ENCODE measurements at regions not wholly inside any gene's neighbourhood (a gene's known extent, or its start where the extent isn't known, plus 50 kb on each side); places are given as distances from the start of the nearest gene placed in this dataset.

DNA sequence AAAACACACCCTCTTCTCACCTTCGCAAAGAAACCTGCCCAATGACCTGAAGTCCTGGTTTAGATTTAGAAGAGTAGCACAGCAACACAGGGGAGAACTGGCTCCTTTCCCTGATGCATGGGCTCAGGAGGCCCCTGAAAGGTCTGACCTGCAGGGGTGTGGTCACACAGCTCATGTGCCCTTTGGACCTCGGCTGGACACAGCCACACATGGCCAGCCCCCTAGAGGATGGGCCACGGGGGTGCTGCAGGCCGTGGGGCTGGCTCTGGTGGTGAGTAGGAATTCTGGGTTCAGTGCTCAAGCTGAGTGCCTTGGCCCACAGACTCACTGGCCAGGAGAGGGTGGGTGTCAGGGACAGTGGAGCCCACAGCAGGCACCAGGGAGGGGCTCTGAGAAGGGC is 118.5 kb upstream of the ADCY1 start:
- no peak for DNase-seq (ENCODE audit: low read depth in 2 of 2)

DNA sequence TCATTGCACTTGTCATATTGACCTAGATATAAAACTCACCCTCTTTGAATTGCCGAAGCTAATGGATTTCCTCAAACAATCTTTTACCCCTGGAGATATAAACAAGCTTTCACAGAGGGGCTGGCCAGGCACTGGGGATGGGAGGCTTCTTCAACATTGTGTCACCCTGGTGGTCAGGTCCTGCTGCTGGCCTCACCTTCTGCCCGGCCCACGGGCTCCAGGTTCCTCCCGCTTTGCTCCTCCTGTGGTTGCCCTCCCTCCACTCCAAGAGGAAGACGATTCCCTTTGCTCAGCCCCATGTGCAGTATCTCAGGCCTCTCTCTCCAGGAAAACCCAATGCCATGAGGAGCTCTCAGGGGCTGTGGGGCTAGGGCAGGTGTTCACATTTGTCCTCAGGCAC is 118.1 kb upstream of the ADCY1 start:
- DNase-seq (ENCODE audit: low read depth in 2 of 2), result no peak

DNA sequence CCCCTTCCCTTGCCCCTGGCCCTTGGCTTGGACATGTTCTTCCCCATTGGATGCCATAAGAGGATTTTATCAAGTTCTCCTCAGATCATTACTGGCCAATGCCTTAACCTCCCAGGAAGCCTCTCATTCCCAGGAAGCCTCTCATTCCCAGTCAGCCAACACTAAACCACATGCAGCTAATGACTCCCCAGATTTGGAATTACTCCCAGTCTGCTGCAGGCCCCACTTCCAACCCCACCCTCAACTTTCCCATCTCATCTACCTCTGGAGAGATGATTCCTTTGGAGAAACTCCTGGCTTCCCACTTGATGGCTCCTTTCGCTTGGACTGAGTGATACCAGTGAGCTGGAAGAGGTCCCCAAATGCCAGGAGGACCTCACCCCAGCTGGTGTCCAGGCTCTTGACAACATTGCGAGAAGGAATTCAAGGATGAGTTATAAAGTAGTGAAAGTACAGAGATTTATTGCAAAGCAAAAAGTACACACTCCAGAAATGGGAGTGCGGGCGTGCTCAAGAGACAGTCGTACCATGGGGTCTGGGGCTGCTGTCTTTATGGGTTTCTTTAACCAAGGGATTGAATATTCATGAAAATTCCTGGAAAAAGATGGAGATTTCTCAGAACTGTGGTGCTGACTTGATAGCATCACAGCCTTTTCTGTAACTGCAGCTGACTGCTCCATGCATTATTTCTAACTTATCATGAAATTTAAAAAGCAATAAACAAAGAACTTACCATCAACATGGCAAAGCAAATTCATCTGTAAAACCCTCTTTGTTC is 117.2 kb upstream of the ADCY1 start:
- DNase-seq (ENCODE audit: low read depth in 2 of 2), result no peak

DNA sequence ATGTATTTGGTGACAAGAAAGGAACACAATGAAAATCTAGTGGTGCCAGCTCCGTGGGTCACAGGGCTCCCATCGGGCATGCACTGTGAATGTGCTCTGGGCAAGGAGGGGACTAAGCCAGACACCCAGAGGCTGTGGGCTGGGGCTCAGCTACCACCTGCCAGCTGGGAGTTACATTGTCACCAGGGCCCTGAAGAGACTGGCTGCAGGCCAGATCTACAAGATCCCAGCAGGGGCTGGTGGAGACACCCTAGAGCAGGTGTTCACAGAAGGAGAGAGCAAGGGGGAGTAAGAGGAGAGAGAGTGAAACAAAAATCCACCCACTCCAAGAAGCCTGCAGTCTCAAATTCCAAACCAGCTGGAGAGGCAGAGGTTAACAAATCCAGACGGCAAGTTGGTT is 116.6 kb upstream of the ADCY1 start:
- DNase-seq (ENCODE audit: low read depth in 2 of 2), result no peak

DNA sequence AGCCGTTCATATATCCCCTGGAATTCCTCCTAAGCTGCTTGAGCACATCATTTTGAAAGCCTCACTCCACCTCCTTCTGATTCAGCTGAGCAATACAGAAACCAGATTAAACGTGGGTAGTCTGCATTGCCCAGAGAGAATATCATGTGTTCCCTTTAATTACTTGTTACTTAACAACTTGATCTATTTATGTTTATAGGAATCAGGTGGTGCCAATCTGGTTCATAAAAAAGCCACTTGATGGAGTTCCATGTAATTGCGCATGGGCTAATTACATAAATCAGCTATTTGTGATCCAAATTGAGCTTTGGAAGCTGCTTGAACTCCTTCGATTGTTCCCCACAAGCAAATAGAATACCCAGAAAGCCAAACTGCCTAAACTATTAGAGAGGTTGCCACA is 114.7 kb upstream of the ADCY1 start:
- DNase-seq (ENCODE audit: low read depth in 2 of 2), result no peak

DNA sequence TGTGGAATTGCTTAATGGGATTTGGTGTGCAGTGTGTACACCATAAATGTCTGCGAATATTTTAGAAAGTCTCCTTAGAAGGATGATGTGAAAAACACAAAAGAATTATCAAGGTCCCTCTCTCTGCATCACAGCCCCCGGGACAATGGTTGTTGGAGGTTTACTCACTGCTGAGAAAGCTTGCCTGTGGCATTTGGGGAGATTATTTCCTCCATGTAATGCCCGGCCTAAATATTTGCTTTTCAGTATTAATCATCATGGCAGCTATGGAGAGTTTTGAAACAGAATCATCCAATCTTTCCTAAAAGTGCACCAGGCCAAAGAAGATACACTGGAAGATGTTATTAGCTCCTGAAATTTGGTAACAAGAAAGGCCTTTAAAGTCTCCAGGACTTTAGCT is 113.8 kb upstream of the ADCY1 start:
- DNase-seq (ENCODE audit: low read depth in 2 of 2), result no peak

DNA sequence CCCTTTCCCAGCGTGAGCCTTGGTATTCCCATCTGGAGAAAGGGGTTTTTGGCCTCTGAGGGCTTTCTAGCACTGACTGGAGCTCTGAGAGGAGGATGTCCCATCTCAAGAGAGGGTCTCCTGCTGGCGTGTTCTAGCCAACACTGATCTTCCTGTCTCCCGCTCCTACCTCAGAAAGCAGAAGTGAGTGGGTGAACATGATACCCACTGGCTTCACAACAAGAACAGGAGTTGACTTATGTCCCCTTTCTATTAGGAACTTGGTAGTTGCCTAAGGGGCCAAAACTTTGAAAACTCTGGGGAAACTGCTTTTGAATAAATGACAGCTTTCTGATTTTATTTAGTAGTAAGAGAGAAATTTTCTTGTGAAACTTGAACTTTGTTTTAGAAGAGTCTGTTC is 113.1 kb upstream of the ADCY1 start:
- DNase-seq (ENCODE audit: low read depth in 2 of 2), result no peak

DNA sequence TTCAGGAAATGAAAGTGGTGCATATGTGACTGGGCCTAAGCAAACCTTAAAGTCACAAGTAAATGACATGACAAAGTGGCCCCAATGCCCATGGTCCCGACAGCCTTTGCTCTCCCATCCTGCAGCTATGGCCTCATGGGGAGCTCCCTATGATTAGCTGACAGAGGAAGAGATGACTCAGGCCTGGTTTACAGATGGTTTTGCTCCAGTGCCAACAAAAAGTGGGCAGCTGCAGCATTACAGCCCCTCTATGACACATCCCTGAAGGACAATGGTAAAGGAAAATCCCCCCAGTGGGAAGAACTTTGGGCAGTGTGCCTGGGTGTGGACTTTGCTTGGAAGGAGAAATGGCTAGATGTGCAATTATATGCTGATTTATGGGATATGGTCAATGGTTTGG is 105.1 kb upstream of the ADCY1 start:
- peak in 1 of 2 donors; percentile 2 for DNase-seq (ENCODE audit: low read depth in 2 of 2)

DNA sequence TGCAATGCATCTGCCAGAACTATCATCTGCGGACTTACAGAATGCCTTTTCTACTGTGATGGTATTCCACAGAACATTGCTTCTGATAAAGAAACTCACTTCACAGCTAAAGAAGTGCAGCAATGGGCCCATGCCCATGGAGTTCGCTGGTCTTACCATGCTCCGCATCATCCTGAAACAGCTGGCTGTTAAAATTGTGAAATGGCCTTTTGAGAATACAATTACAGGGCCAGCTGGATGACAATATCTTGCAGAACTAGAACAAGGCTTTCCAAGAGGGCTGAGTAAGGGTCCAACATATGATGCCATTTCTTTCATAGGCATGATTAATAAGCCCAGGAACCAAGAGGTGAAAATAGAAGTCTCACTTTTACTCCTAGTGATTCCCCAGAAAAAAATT is 104.1 kb upstream of the ADCY1 start:
- DNase-seq (ENCODE audit: low read depth in 2 of 2), result no peak

DNA sequence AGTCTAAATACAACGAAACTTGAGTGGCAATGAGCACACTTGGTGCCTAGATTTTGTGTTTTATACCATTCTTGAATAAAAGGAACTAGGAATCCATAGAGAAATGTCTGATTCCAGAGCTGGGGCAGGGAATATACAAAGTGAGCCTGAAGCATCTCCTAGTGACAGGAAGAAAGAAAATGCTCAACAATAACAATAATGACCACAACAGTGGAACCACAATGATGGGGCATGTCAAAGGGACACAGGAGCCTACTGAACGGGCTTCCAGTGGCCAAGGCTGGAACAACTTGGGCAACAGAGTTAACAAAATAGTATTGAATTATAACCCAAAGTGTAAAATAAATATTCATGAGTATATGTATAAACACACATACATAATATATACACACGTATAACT is 94.4 kb upstream of the ADCY1 start:
- no peak for DNase-seq (ENCODE audit: low read depth in 2 of 2)

DNA sequence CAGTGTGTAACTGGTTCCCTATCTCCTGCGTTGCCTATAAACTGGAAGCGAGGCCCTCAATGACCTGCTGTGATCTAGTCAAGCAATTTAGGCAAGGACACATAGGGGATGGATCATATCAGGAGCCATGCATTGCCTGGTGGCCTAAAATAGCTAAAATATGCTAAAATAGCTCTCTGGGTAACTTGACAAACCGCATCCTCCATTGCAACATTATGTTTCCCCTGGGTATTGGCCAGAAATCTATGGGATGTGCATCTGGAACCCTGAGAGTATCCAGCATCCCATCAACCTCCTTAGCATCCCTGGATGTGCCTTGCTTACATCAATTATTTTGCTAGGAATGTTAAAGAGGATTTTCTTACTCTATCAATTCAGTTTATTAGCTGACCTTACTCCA is 91.7 kb upstream of the ADCY1 start:
- DNase-seq (ENCODE audit: low read depth in 2 of 2), result no peak

DNA sequence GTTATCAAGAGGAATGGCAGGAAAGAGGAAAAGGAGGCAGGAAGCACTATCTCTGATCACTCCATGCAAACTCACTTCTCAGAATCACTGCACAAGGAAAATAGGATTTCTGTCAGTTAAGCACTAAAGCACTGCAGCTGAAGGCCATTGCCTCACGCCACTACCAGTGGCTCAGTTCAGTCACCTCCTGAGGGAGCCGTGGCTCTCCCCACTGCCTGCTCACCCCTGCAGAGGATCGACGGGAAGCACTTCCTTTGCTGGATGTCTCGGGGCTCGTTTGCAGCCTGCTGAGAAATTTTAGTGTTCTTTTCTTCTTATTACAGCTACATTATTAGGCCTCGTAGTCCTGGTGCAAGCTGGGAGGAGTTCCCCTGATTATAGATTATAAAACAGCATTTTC is 90.1 kb upstream of the ADCY1 start:
- no peak for DNase-seq (ENCODE audit: low read depth in 2 of 2)

DNA sequence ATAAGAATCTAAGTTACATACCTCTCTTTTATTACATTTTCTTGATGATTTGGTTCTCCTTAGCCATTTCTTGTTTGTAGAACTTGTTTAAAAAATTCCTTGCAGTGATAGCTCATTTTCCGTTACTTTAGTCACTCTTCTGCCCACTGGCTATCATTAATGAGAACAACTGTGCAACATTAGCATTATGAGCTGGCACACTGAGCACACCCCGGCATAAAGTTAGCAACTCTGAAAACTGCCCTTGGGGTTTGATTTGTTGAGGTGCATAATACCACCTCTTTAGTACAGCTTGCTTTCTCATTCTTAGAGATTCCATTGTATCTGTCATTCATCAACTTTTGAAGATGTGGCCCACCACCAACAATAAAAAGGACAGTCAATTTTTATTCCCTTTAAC is 87.6 kb upstream of the ADCY1 start:
- no peak for DNase-seq (ENCODE audit: low read depth in 2 of 2)

DNA sequence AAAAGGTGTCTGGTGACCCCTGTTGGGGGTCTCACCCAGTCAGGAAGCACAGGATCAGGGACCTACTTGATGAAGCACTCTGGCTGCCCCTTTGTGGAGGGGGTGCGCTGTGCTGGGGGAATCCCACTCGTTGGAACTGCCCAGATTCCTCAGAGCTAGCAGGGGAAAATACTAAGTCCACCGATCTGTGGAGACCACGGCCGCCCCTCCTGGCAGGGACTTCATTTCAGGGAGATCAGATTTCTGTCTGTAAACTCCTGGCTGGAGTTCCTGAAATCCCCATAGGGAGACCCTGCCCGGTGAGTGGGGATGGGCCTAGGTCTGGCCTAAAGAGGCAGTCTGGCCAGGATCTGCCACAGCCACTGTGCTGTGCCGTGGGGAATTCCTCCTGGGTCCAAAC is 79.3 kb upstream of the ADCY1 start:
- no peak for DNase-seq (ENCODE audit: low read depth in 2 of 2)

DNA sequence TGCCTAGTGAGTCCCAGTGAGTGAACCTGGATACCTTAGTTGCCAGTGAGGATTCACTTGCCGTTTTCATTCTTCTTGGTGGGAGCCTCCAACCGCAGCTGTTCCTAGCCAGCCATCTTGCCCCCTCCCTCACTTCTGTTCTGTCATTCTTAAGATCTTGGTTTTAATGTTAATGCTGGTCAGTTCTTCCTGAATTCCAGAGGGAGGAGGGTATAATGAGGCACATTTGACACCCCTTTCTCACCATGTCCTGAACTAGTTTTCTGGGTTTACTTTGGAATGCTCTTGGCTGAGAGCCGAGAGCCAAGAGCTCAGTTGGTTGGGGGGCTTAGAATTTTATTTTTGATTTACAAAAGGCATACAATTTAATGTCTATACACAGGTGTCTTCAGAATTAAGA is 78.5 kb upstream of the ADCY1 start:
- DNase-seq (ENCODE audit: low read depth in 2 of 2), result no peak

DNA sequence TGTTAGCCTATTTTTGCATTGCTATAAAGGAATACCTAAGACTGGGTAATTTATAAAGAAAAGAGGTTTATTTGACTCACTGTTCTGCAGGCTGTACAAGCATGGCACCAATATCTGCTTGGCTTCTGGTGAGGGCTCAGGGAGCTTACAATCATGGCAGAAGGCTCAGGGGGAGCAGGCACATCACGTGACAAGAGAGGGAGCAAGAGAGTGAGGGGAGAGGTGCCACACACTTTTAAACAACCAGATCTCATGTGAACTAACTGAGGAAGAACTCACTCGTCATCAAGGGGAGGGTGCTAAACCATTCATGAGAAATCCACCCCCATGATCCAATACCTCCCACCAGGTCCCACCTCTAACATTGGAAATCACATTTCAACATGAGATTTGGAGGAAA is 73.9 kb upstream of the ADCY1 start:
- no peak for DNase-seq (ENCODE audit: low read depth in 2 of 2)

DNA sequence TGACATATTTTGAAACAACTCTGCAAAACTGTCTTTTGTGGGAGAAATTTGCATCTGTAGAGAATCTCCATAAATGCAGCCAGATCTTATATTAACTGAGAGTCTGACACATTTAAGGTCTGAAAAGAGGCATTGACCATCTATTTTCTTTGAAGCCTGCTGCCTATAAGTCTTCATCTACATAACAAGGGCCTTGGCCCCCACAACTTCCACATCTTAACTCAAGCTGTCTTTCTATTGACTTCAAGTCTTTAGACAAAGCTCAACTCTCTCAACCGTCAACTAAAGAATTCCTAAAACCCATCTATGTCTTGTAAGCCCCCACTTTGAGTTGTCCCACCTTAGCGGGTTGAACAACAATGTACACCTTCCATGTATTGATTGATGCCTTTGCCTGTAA is 72.4 kb upstream of the ADCY1 start:
- DNase-seq (ENCODE audit: low read depth in 2 of 2), result no peak

DNA sequence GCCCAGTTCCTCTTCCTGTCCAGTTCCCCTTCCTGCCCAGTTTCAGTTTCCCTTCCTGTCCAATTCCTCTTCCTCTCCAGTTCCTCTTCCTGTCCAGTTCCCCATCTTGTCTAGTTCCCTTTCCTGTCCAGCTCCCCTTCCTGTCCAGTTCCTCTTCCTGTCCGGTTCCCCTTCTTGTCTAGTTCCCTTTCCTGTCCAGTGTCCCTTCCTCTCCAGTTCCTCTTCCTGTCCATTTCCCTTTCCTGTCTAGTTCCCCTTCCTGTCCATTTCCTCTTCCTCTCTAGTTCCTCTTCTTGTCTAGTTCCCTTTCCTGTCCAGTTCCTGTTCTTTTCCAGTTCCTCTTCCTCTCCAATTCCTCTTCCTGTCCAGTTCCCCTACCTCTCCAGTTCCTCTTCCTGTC is 68.1 kb upstream of the ADCY1 start:
- DNase-seq (ENCODE audit: low read depth in 2 of 2), result no peak

DNA sequence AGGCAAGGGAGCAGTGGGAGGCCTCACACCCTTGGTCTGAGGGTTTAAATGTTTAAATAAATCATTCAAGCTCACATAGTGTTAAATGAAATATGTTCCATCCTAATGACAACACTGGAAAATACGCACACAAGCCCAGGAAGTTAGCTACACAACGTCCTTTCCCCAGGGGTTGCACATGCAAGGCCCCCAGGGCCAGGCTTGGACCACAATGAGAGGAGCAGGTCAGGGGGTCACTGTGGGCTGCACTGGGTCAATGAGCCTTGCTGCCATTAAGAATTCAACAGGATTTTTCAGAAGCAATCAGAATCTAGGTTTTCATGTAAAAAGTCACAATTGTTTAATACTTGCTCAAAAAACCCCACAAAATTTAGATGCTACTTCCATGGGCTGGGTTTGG is 64.9 kb upstream of the ADCY1 start:
- no peak for DNase-seq (ENCODE audit: low read depth in 2 of 2)

DNA sequence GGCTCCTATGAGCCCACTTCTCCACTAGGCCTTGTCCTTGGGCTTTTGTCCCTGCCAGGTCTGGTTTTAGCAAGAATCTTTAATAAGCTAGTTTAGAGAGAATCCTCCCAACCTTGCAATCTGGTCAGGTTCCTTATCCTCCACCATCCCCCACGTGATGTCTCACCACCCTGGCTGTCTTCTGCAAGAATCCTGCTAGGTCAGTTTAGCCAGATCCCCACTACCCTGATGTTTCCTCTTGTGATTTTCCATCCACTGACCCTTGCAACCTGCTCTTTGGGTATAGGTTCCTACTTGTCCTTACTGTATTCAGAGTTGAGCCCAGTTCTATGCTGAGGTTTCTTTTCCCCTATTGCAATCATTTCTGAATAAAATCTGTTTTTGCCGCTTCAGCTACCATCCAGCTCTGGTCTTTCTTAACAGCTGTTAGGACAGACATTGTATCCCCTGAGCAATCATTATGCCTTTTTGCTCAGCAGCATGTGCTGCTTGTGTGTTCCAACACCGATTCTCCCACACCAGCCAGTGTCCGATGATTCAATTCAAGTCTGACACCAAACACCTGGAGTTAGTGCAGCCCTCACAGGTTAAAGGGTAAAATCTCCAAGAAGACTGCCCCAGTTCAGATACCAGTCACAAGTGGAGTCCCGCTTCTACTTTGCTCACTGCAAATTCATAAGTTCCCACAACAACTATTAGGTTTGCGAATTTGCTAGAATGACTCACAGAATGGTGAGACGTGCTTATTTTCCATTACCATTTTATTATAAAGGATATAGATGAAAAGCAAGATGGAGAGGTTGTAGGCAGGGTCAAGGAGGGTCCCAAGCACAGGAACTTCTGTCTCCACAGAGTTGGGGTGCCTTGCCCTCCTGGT is 62.2 kb upstream of the ADCY1 start:
- DNase-seq (ENCODE audit: low read depth in 2 of 2), result no peak

DNA sequence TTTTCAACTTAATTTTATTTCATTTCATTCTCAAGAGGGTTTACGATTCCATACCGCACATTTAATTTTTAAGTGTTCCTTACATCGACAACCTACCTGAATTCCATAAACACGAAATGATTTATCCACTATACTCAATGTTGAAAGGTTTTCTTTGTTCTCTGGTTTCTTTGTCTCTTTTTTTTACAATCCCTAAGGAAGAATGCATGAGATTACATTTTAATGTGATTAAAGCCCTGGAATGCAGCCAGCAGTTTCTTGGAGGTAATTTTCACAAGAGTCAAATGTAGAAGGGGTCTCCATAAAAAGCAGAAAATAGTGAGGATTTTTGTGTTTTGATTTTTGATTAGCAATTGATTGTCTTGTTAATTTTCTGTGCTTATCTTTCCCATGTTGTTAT is 59.2 kb upstream of the ADCY1 start:
- DNase-seq (ENCODE audit: low read depth in 2 of 2), result no peak

DNA sequence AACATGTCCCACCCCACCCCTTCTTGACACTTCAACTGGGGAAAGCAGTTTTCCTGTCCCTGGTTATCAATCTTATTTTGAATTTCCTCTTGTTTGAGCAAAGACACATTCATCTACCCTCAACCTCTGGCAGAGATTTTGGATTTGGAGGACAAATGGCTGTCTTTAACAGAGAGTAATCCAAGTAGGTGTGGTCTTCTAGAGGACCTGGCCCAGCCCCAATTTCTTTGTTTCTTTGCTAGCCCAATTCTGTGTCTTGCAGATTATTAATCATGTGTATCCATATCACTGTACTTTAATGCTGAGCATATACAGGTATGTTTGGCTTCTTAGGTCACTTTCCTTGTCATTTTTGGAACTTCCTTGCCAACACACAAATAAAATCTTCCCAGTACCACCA is 58.8 kb upstream of the ADCY1 start:
- no peak for DNase-seq (ENCODE audit: low read depth in 2 of 2)

Measured in dermis microvascular lymphatic vessel endothelial cell (primary cell).